NCI-H460 (cell line): ENCODE measurements at regions not wholly inside any gene's neighbourhood (a gene's known extent, or its start where the extent isn't known, plus 50 kb on each side); places are given as distances from the start of the nearest gene placed in this dataset.
"Not testable (repeated sequence)": the region's sequence is repeated elsewhere in the genome, so short reads cannot be mapped to it uniquely, and the experiment has no call there.

ENCODE experiments used
- DNase-seq: peaks from one replicate; pipeline ENCODE4 v3.0.0-alpha.2; 2016; ENCODE audit warnings: low read depth; ENCODE audit errors: extremely low read depth

DNA sequence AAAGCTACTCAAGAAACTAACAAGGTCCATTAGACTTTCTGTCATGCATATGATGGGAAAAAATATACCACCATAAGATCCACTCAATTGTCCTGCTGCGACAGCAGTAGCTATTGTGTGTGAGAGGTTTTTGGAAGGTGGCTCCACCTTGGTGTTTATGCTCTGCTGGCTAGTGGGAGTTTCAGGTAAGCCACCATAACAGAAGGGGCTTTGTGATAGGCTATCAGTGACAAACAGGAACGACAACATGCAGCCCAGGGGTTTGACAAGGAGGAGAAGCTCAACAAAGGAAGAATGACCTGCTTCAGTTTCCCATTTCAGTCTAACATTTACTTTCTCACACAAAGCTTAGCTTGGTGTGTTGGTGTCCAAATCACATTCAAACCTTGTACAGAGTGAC lies 182.6 kb downstream of the ATOH1 start:
- no peak for DNase-seq

DNA sequence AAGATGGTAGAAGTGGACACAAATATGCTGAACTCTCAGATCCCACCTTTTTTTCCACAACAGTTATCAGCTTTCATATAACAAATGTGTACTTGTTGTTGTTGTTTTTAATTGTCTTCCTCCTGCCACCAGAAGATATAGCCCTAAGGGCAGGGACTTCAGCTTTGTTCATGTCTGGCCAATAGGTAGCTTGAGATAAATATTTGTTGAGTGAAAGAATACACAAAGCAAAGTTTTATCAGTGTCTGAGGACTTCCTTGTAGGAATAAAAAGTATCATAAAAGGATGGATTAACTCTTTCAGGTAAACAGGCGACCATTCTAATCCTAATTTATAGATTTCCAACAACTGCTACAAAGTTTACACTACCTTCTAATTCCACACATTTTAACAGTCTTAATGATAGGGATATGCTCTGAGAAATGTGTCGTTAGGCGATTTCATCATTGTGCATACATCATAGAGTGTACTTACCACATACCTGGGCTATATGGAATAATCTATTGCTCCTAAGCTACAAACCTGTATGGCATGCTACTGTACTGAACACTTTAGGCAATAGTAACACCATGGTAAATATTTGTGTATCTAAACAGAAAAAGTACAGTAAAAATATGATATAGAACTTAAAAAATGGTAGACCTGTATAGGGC lies 186.1 kb downstream of the ATOH1 start:
- DNase-seq = no peak

DNA sequence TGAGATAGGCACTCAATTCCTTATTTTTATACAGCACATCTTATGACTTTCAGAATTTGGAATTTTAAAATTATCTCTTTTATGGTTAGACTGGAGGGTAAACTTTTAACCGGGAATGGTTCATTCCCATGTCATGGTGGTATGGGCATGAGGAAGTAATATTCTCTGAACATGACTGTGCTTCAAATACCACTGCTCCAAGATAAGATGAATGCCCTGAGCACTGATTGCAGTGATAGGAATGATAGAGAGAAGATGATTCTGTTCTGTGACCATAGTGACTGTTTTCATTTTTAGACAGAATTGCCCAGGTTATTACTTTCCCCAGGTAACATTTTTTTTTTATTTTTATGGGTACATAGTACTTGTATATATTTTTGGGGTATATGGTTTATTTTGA lies 187.4 kb downstream of the ATOH1 start:
- no peak for DNase-seq

DNA sequence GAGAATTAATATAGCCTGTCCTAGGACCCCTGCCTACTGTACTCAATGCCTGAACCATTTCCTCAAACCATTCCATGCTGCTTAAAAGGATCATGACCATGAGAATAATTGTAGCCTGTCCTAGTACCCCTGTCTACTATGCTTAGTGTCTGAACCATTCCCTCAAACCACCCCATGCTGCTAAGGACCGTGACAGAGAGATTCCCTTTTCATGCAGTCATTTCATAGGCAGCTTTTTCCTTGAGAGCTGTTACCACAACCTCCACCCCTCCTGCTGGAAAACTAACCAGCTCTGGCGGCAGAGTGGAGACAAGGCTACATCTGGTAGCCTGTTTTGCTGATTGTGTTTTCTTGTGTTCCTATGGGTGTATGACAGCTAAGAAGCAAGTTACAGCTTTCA lies 174.9 kb upstream of the SMARCAD1 start:
- DNase-seq = no peak

DNA sequence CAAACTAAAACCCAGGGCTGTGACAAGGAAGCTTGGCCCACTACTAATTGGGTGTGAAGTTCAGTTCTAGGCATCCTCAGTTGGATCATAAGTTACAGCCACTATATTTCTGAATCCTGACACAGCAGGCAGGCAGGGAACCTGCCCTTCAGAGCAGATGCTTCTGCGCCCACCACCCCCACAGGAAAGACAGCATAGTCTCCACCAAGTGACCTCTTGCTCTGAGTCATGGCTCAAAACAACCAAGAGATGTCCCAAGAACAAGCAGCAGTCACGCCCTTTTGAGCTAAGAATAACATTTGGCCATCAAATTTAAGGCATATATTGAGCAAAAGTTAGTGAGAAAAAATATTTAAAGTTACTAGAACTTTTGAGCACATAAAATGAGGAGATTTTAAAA lies 170.7 kb upstream of the SMARCAD1 start:
- DNase-seq = no peak

DNA sequence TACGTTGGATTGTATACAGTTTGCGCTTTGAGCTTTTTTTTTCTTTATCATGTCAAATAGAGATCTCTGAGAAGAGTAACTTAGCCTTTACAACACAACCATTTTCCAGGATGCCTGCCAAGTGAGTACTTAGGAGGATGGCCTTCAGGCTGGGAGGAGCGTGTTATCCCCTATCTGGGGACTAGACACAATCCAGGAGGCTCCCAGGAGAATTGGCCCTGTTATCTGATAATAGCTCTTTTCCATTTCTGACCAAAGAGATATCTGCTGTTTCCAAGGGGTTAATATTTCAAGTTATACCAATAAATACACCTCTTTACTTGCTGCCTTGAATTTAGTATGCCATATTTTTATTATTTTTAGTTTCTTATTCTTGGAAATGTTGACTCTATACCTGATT lies 169.5 kb upstream of the SMARCAD1 start:
- no peak for DNase-seq

DNA sequence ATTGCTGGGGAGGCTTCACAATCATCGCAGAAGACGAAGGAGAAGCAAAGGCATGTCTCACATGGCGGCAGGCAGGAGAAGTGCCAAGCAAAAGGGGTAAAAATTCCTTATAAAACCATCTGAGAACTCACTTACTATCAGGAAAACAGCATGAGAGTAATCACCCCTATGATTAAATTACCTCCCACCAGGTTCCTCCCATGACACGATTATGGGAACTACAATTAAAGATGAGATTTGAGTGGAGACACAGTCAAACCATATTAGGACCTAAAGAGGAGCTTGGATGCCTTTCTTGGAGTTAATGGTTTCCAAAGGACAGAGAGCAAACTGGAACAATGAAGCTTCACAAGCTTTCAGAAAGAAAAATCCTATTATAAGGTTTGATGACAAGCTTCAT lies 168.4 kb upstream of the SMARCAD1 start:
- DNase-seq = no peak

DNA sequence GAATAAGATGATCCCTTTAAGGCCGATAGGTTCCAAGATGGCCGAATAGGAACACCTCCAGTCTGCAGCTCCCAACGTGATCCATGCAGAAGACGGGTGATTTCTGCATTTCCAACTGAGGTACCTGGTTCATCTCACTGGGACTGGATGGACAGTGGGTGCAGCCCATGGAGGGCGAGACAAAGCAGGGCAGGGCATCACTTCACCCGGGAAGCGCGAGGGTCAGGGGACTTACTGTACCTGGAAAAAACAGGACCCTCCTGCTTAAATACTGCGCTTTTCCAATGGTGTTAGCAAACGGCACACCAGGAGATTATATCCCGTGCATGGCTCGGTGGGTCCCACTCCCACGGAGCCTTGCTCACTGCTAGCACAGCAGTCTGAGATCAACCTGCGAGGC lies 163.2 kb upstream of the SMARCAD1 start:
- DNase-seq = not testable (repeated sequence)

DNA sequence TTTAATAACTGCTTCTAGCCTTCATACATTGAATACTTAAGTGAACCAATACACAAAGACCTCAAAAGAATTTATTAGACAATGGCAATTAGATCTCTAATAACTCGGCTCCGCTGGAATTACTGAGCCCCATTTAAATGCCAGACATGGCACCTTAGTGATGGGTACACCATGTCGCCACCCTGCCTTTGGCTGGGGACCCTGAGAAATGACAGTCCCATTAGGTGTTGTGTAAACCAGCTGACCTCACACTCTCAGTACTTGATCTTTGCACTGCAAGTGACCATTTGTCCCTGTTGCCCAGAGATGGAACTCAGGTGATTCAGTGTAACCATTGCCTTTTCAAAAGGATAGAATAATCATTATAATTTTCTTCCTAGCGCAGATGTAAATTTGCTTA lies 144.6 kb upstream of the SMARCAD1 start:
- DNase-seq = no peak

DNA sequence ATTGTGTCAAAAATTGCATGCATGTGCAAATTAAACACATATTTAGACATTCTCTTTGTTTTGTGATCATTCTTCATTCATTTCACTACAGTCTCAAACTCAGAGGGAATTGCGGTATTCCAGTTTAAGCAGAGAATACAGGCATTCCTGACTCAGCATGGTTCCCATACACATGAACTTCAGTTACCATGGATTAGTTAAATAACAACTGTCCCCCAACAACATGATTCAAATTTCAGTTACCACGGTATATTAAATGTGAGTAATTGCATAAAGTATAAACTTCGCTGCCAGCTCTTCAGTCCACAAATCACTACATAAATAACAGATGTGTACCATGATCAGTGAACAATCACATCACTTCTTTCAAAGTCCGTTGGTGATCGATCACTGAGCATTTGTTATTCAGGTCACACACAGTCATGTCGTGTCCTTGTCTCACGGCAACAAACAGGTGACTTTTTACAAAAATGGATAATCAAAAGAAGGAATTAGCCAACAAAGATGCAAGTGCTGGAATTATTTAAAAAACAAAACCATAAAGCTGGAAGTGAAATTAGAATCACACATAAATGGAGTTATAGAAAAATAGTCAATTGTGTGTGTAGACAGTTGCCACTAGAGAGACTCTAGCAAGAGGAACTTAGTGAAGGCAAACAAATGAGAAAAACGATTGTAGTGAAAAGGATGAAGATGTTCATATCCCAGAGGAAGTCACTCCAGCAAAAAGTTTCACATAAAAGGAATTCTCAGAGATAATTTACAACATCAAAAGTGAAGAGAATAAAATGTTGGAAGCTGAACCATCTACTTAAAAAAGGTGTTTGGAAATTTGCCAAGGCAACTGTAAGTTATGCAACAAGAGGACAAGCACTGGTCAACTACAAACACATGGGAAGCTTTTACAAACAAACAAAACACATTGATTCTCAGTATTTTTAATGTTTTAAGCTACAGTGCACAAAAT lies 138.6 kb upstream of the SMARCAD1 start:
- DNase-seq = no peak

DNA sequence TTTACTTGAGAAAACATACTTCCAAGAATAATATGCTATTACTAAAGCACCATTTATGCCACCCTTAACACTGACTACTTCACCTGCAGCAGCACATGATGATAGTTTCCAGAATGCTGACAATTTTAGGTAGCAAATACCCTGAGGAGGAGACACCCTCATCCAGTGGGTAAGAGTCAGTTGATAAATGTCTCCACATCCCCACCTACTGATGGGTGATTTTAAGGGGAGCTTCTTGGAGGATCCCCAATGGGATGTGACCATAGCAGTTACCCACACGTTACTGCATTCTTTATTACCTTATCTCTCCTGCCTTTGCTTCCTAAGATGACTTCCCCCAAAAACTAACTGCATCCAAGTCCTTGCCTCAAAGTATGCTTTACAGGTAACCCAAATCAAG lies 131.2 kb upstream of the SMARCAD1 start:
- no peak for DNase-seq

DNA sequence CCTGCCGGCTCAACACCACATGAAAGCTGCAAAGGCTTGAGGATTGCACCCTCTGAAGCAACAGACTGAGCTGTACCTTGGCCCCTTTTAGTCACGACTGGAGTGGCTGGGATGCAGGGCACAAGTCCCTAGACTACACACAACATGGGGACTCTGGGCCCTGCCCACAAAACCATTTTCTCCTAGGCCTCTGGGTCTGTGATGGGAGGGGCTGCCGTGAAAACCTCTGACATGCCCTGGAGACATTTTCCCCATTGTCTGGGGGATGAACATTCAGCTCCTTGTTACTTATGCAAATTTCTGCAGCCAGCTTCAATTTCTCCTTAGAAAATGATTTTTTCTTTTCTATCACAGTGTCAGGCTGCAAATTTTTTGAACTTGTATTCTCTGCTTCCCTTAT lies 123.5 kb upstream of the SMARCAD1 start:
- no peak for DNase-seq

DNA sequence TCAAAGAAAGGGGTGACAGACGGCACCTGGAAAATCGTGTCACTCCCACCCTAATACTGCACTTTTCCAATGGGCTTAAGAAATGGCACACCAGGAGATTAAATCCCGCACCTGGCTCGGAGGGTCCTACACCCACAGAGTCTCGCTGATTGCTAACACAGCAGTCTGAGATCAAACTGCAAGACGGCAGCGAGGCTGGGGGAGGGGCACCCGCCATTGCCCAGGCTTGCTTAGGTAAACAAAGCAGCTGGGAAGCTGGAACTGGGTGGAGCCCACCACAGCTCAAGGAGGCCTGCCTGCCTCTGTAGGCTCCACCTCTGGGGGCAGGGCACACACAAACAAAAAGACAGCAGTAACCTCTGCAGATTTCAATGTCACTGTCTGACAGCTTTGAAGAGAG lies 108.5 kb upstream of the SMARCAD1 start:
- not testable (repeated sequence) for DNase-seq

DNA sequence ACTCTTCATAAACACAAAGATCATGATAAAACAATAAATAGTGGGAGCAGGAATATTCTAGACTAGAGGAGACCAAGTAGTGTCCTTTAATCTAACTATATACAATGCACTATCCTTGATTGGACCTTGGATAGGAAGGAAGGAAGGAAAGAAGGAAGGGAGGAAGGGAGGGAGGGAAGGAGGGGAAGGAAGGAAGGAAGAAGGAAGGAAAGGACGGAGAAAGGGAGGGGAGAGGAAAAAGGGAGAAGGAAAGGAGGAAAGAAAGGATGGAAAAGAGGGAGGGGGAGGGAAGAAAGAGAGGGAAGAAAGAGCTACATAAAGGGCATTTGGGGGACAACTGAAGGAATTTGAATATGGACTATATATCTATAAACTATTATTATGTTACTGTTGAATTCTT lies 95.0 kb upstream of the SMARCAD1 start:
- DNase-seq = no peak

DNA sequence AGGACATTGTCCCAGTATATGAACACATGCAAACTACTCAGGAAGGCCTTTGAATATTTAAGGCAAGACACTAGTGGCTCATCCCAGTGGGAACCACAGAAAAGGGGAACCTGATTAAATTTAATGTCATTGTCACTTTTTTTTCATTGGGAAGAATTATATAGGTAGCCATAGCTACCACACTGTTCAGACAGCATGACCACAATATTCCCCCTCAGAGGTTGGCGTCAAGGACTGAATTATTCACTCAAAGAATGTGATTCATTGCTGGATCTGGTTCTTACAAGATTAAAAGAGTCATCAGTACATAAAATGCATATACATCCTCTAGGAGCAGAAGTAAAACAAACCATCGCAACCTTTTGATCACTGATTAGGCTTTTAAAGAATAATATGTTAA lies 92.0 kb upstream of the SMARCAD1 start:
- DNase-seq = no peak

DNA sequence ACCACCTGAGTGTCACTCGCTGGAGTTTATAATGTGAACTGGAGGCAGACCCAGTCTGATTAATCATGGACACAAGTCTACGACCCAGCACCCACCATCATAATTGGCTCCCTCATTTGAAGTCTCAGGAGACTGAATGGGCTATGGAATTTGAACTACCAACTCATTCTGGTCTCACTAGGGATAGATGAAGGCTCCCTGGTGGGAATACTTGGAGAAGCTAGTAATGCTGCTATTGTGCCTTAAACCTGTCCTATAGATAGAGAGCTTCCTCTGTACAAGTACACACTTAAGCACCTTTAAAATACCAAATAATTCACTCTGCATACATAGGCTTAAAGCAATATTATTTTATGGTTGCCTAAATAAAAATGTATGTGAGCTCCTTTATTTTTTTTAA lies 90.8 kb upstream of the SMARCAD1 start:
- no peak for DNase-seq

DNA sequence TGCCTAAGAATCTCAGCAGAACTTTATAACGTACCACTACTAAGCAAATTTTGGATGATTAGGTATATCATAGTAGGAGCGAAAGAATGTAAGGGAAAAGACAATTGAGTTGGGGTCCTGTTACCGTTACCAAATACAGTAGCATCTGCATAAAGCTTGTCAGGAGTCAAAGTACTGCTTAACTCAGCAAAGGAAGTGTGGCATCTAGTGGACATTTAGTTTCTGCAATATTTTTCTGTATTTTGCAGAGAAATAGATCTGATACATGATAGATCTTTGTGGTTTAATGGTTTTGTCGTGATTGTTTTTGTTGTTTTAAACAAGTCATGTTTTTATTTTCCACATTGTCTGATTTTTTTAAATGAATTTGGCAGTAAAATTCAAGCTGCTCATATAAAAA lies 81.0 kb upstream of the SMARCAD1 start:
- DNase-seq = no peak

DNA sequence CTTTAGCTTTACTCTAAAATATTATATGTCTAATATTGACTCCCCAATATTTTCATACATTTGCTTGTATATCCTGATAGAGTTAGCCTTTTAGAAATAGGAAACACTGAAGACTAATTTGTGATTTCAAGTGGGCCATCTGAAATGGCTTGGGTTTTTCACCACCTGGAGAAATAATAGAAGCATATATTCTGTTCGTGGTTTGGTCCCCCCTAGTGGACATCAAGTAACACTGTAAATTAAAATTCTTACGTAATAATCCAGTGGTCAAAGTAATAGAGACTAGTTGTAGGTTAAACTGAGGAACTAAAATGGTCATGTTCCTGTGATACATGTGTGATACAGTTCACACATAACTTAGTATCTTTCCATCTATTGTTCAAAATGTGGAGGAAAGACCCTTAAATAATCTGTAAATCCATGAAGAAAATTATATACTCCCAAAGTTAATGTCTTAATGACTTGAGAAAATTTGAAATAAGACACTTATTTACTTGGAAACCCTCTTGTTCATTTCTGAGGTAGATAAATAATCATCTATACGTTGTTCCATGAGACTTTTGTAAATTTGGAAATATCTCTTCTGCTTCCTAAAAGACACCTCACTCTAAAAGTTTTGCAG lies 79.8 kb upstream of the SMARCAD1 start:
- peak; percentile 47 for DNase-seq

DNA sequence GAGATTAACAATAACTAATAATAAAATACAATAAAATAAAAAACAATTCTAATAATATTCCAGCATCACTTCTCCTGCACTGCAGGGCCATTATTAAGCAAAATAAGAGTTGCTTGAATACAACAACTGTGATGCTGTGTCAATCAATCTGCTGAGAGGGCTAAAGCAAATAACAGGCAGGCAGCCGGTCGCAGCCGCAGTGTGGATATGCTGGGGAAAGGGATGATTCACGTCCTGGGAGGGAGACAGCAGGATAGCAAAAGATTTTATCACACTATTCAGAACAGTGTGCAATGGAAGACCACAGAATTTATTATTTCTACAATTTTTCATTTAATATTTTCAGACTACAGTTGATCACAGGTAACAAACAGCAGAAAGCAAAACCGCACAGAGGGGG lies 76.5 kb upstream of the SMARCAD1 start:
- no peak for DNase-seq

DNA sequence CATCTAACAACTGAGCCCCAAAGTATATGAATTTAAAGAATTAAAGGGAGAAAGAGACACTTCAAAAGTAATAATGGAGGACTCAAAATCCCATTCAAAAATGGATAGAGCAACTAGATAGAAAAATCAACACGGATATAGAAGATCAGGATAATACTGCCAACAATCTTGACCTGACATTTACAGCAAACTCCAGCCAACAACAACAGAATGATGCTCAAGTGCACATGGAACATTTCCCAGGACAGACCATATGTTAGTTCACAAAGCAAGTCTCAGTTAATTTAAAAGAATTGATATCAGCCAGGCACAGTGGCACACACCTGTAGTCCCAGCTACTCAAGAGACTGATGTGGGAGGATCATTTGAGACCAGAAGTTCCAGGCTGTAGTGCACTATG lies 72.0 kb upstream of the SMARCAD1 start:
- DNase-seq = no peak

DNA sequence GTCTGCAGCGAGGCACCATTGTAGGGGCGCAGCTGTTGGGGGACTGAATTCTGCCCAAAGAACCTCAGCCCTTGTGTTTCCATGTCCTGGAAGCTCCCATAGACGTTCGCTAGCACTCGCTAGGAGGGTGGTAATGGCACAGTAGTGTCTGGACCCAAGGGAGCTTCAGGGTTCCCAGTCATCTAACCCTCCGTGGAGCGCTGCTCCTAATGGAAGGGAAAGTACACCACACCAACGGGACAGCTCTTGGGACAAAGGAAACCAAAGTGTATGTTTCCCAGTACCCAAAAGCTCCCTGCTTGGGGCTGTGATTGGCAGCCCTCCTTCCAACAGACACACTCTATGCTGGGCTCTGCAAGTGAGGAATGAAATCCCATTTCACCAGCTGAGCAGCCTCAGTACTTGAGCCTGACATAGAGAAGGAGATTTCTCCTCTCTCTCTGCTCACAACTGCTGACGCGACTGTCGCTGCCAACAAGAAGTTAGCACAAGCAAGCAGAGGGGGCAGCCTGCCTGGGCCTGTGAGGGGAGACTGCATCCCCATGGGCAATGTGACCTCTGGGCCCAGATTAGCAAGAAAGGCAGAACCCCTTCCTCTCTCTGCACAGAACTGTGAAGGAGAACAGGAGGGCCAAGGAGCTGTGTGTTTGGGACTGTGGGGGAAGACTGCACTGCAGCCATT lies 67.6 kb upstream of the SMARCAD1 start:
- no peak for DNase-seq
